B cell (primary cell): ENCODE measurements at regions not wholly inside any gene's neighbourhood (a gene's known extent, or its start where the extent isn't known, plus 50 kb on each side); places are given as distances from the start of the nearest gene placed in this dataset.

Experiments used
- ATAC-seq: fragments of 200-7000 bp; cut with Tn5 transposase; one replicate; pipeline ENCODE4 v1.10.0; 2021; ENCODE audit warnings: low read depth, mild to moderate bottlenecking, moderate number of reproducible peaks, moderate library complexity
- CTCF ChIA-PET: fragments of 350-600 bp; sonication (Branson Sonifier 250); formaldehyde crosslinking; loops from one replicate; lab custom pipeline; 2021; ENCODE audit warnings: antibody characterized with exemption, inconsistent platforms; lab: Charles Lee
- POLR2A ChIA-PET: fragments of 350-600 bp; sonication (Branson Sonifier 250); formaldehyde crosslinking; loops from one replicate; lab custom pipeline; 2021; ENCODE audit warnings: antibody characterized with exemption; lab: Charles Lee
- DNase-seq: peaks from one replicate; pipeline ENCODE4 v3.0.0; 2013
- H2AFZ ChIP-seq: 2 replicates; pipeline ENCODE4 v1.6.1; 2012; ENCODE audit warnings: mild to moderate bottlenecking, low read depth, low read length; ENCODE audit not compliant: insufficient read depth, poor library complexity, severe bottlenecking
- H3K27ac ChIP-seq, 2 donors: 1 replicate in 1 of 2; 2 replicates in 1 of 2; pipeline ENCODE4 v1.5.1; 2012 to 2013; ENCODE audit warnings: low read length in 2 of 2, mild to moderate bottlenecking in 2 of 2, moderate library complexity in 1 of 2
- H3K27me3 ChIP-seq, 4 experiments: fragments of 200-600 bp in 1 of 4; sonication (generic) in 1 of 4; replicated peaks in 1 of 4; 1 replicate in 2 of 4; 2 replicates in 2 of 4; pipeline versions ENCODE4 v1.6.1 to v1.7.0; 2013 to 2016; ENCODE audit warnings: low read length in 3 of 4, mild to moderate bottlenecking in 2 of 4, mixed read lengths in 1 of 4, moderate library complexity in 1 of 4; ENCODE audit not compliant: insufficient read depth in 4 of 4, control insufficient read depth in 3 of 4; ENCODE audit errors: control extremely low read depth in 1 of 4
- H3K36me3 ChIP-seq, 2 experiments: replicated peaks in 1 of 2; 1 replicate in 1 of 2; 2 replicates in 1 of 2; pipeline versions ENCODE4 v1.6.1 to v1.7.1; 2013; ENCODE audit warnings: low read length in 1 of 2; ENCODE audit not compliant: insufficient read depth in 2 of 2, control insufficient read depth in 1 of 2; ENCODE audit errors: control extremely low read depth in 1 of 2, extremely low read depth in 1 of 2
- H3K4me1 ChIP-seq, 2 donors: fragments of 200-600 bp in 1 of 2; sonication (generic) in 1 of 2; 1 replicate in 1 of 2; 2 replicates in 1 of 2; pipeline versions ENCODE4 v1.5.1 to v1.6.1; 2013 to 2017; ENCODE audit warnings: low read length in 2 of 2; ENCODE audit not compliant: control insufficient read depth in 2 of 2, insufficient read depth in 2 of 2
- H3K4me2 ChIP-seq: replicated peaks from 2 replicates; pipeline ENCODE3; 2012; ENCODE audit warnings: mild to moderate bottlenecking, low read depth, low read length; ENCODE audit not compliant: poor library complexity, severe bottlenecking
- H3K4me3 ChIP-seq, 5 experiments: fragments of 200-600 bp in 1 of 5; sonication (generic) in 1 of 5; 1 replicate in 3 of 5; 2 replicates in 2 of 5; pipeline versions ENCODE4 v1.5.1 to v1.7.0; 2011 to 2016; ENCODE audit warnings: low read length in 4 of 5, mild to moderate bottlenecking in 4 of 5, low read depth in 2 of 5, control low read depth in 1 of 5, moderate library complexity in 1 of 5; ENCODE audit not compliant: insufficient read depth in 1 of 5; ENCODE audit errors: control extremely low read depth in 1 of 5, extremely low read depth in 1 of 5
- H3K79me2 ChIP-seq: fragments of 200-600 bp; sonication (generic); one replicate; pipeline ENCODE4 v1.6.0; 2016; ENCODE audit warnings: low read length; ENCODE audit not compliant: control insufficient read depth, insufficient read depth
- H3K9ac ChIP-seq: fragments of 200-600 bp; sonication (generic); 2 replicates; pipeline ENCODE4 v1.6.1; 2017; ENCODE audit warnings: mild to moderate bottlenecking, low read length, moderate library complexity
- H3K9me3 ChIP-seq, 3 donors: one replicate each; pipeline versions ENCODE4 v1.6.1 to v1.7.1; 2013; ENCODE audit warnings: low read length in 2 of 3; ENCODE audit not compliant: control insufficient read depth in 2 of 3, insufficient read depth in 1 of 3; ENCODE audit errors: control extremely low read depth in 1 of 3
- H4K20me1 ChIP-seq: 2 replicates; pipeline ENCODE4 v1.6.0; 2012; ENCODE audit warnings: mild to moderate bottlenecking, low read length; ENCODE audit not compliant: insufficient read depth, control insufficient read depth, poor library complexity, severe bottlenecking
- H3K27ac Mint-ChIP-seq: one replicate; pipeline ENCODE4 v1.8.0; 2021; ENCODE audit warnings: mixed read lengths
- H3K27me3 Mint-ChIP-seq: one replicate; pipeline ENCODE4 v1.8.0; 2021; ENCODE audit warnings: mixed read lengths
- H3K4me1 Mint-ChIP-seq: one replicate; pipeline ENCODE4 v1.8.0; 2021; ENCODE audit warnings: mixed read lengths
- H3K4me3 Mint-ChIP-seq: one replicate; pipeline ENCODE4 v1.8.0; 2021; ENCODE audit warnings: mixed read lengths
- H3K9me3 Mint-ChIP-seq: one replicate; pipeline ENCODE4 v1.8.0; 2022; ENCODE audit warnings: mixed read lengths; ENCODE audit not compliant: insufficient read depth
- CTCF ChIP-seq: fragments of 200-600 bp; IDR thresholded peaks from one replicate; pipeline ENCODE4 v1.8.0; 2022; ENCODE audit warnings: antibody characterized with exemption, mild to moderate bottlenecking
- EZH2 ChIP-seq: IDR thresholded peaks from 2 replicates; pipeline ENCODE4 v1.6.1; 2012; ENCODE audit warnings: borderline replicate concordance, low read depth, mild to moderate bottlenecking, moderate library complexity, low read length; ENCODE audit not compliant: insufficient read depth, poor library complexity, severe bottlenecking
- WGBS: methylation state at CpG from one replicate; pipeline ENCODE4 v1.1.5; 2013; ENCODE audit warnings: missing lambda C conversion rate; ENCODE audit not compliant: insufficient coverage; 5-methylcytosine and 5-hydroxymethylcytosine counted together
- intact Hi-C: fragments of 100-400 bp; cut with micrococcal nuclease; formaldehyde crosslinking; loops from one replicate; pipeline ENCODE4 v1.10.0; 2022

GRCh38 chr2:221641181-221641871 is 69.2 kb upstream of the EPHA4 start:
- peaks cover 4% of the 10 kb centered on the region for H3K9me3 Mint-ChIP-seq
- ATAC-seq (no peak), DNase-seq (no peak)
- CTCF ChIA-PET = no interaction called here
- POLR2A ChIA-PET = no interaction called here
- TF ChIP-seq EZH2 (no peak), CTCF (no peak)
- H3K27me3 ChIP-seq = no peaks in the 10 kb centered on the region
- no peak overlapping the region for H3K4me3 ChIP-seq
- no peaks in the 10 kb centered on the region for H3K36me3 ChIP-seq
- H3K9ac ChIP-seq = no peak overlapping the region
- no peak overlapping the region for H3K27ac Mint-ChIP-seq
- H3K4me2 ChIP-seq = no peak overlapping the region
- H3K4me3 Mint-ChIP-seq = no peak overlapping the region
- 93% methylated on average over 6 of the region's 13 CpGs for WGBS
- H3K9me3 ChIP-seq = no peaks in the 10 kb centered on the region
- no peaks in the 10 kb centered on the region for H4K20me1 ChIP-seq
- H3K27me3 Mint-ChIP-seq = peaks cover 4% of the 10 kb centered on the region
- intact Hi-C loops = no loop called here
- no peak overlapping the region for H2AFZ ChIP-seq
- no peaks in the 10 kb centered on the region for H3K4me1 Mint-ChIP-seq
- no peaks in the 10 kb centered on the region for H3K4me1 ChIP-seq
- no peak overlapping the region for H3K27ac ChIP-seq
- H3K79me2 ChIP-seq = no peaks in the 10 kb centered on the region

- ChIA-PET POLR2A (no interaction called here), CTCF (no interaction called here)
- Histone ChIP-seq H3K27me3 (no peaks in the 10 kb centered on the region), H3K9me3 (no peaks in the 10 kb centered on the region), H3K4me2 (no peak overlapping the region), H3K9ac (no peak overlapping the region), H3K27ac (no peak overlapping the region), H4K20me1 (no peaks in the 10 kb centered on the region), H3K36me3 (no peaks in the 10 kb centered on the region), H3K79me2 (no peaks in the 10 kb centered on the region), H2AFZ (no peak overlapping the region), H3K4me3 (no peak overlapping the region), H3K4me1 (no peaks in the 10 kb centered on the region)
- H3K4me3 Mint-ChIP-seq = no peak overlapping the region
- intact Hi-C loops = no loop called here
- H3K9me3 Mint-ChIP-seq = peaks cover 4% of the 10 kb centered on the region
- no peaks in the 10 kb centered on the region for H3K4me1 Mint-ChIP-seq
- WGBS = no CpG with 5 or more reads among the region's 1 CpG
- no peak for ATAC-seq
- no peak overlapping the region for H3K27ac Mint-ChIP-seq
- DNase-seq = no peak
- peaks cover 4% of the 10 kb centered on the region for H3K27me3 Mint-ChIP-seq
- TF ChIP-seq EZH2 (no peak), CTCF (no peak)
Measured at GRCh38 chr2:221640686-221641085, 68.6 kb upstream of the EPHA4 start.
